ENCODE measurements at regions not wholly inside any gene's neighbourhood (a gene's known extent, or its start where the extent isn't known, plus 50 kb on each side); places are given as distances from the start of the nearest gene placed in this dataset.

DNA sequence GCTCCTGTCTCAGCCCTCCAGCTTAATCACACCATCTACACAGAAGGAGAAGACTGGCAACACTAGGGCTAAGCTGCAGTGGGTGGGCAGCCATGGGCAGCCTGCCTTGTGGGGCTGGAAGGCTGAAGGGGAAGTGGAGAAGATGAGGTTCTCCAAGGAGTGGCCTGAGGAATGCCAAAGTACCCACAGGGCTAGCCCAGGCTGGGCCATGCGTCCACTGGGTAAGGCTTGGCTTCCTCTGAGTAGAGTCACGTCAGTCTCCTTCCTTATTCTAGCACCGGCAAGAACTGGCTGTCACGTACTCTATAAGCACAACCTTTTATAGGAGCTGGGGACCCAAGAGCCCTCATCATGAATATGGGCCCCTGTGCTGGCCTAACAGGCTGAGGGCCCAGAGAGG is 110.6 kb upstream of the SIRPA start:
- DNase-seq = no peak

DNA sequence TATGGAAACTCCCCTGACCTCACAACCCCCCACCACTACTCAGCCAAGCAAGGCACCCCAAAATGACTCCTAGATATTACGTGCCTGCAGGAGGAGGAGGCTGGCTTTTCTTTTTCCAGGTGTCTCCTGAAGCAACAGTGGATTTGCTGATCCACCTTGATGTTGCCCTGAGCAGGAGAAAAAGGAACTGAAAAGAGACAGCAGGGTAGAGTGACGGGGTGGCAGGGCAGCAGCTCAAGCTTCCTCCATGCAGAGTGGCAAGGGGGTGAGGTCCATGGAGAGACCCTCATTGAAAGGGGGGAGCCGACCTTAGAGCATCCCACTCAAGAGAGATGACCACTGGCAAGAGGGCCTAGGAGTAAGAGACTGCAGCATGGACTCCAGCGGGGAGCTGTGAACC is 112.0 kb upstream of the SIRPA start:
- no peak for DNase-seq

- DNase-seq = no peak
Measured at GRCh38 chr20:1782181-1782580, 113.0 kb upstream of the SIRPA start.

DNA sequence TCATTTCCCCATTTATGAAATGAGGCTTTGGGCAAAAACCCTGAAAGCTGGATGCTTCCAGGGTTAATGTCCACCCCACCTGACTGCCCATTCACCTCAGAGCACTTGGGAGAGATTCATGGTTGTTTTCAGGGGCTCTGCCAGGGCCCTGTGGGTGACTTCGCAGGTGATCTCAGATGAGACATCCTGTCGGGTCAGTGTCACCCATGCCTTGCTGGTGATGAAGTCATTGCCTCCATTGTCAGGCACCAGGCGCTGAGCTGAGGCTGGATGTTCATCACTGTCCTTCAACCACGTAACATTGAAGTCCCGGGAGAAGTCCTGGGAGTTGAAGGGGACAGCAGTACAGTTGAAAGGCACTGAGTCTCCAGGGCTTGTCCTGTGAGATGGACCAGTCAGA is 115.6 kb upstream of the SIRPA start:
- DNase-seq = no peak

DNA sequence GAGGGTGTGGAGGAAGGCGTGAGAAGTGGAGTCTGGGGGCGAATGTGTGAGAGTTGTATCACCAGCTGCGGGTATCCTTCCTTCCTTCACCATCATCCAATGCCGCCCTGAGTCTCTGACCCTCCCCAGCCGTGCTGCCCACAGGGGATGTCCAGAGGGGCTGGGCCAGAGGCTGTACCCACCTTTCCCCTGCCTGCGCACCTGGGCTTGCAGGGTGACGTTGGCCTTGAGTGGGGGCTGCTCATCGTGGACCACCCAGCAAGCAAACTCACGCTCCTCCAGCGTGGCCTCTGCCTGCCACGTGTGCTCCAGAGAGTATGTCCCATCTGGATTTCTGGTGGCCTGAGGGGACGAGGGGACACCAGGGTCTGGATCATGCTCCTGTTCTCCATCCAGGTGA is 116.9 kb upstream of the SIRPA start:
- DNase-seq = no peak

GRCh38 chr20:1777476-1777820 is 117.8 kb upstream of the SIRPA start:
- DNase-seq = no peak

GRCh38 chr20:1776681-1777475 is 118.3 kb upstream of the SIRPA start:
- DNase-seq = peak; percentile 85

DNA sequence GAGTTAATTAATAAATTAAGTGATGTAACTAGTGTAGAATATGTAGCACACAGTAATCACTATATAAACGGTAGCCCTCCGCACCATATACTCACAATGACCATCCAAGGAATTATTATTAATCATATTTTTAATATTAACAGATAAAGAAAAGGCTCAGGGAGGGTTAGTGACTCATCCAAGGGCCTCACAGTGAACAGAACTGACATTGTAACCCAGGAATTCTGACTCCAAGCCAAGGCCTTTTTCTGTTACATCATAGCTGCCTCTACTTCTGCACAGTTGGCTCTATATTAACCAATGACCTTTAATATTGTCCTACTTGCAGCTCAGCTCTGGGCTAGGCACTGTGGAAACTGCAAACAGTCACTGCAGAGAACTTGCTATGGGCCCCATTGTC is 117.5 kb upstream of the SIRPG start:
- no peak for DNase-seq

GRCh38 chr20:1774479-1774878 is 116.9 kb upstream of the SIRPG start:
- DNase-seq = no peak

GRCh38 chr20:1773816-1774215 is 116.2 kb upstream of the SIRPG start:
- no peak for DNase-seq

- DNase-seq = no peak
Measured at GRCh38 chr20:1769491-1769890, 111.9 kb upstream of the SIRPG start.

DNA sequence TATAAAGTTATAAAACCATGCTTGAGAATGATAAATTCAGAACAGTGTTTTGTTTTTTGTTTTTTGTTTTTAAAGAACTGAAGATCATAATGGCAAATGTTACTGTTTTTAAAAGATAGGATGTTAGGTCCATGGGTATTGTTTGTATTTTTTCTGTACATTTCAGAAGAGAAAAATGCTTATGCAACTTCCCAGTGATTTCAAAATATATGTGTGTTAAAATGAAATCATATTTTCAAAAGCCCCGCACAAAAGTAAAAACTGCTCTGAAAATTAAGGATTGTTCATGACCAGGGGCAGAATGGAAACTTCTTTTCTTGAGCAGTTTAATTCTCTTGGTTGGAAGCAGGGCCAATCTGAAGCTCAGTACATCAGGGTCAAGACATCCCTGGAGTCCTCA is 109.2 kb upstream of the SIRPG start:
- DNase-seq = no peak

GRCh38 chr20:1764136-1765033 is 106.8 kb upstream of the SIRPG start:
- peak; percentile 60 for DNase-seq

DNA sequence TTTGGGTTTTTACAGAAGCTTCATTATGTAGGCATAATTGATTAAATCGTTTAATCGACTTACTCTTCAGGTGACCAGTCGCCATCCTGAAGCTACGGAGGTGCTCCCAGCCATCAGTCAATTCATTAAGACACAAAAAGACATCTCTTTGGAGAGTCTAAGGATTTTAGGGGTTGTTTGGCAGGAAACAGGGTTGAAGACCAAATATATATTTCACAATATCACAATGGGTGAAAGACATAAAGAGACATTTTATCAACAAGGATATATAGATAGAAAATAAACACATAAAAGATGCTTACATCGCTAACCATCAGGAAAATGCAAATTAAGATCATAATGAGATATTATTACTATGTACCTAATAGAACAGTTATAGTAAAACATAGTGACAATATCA is 104.0 kb upstream of the SIRPG start:
- no peak for DNase-seq

- DNase-seq = no peak
Measured at GRCh38 chr20:1761116-1761515, 103.5 kb upstream of the SIRPG start.

GRCh38 chr20:1758765-1759164 is 101.2 kb upstream of the SIRPG start:
- DNase-seq = no peak

- no peak for DNase-seq
Measured at GRCh38 chr20:1757606-1758512, 100.3 kb upstream of the SIRPG start.

DNA sequence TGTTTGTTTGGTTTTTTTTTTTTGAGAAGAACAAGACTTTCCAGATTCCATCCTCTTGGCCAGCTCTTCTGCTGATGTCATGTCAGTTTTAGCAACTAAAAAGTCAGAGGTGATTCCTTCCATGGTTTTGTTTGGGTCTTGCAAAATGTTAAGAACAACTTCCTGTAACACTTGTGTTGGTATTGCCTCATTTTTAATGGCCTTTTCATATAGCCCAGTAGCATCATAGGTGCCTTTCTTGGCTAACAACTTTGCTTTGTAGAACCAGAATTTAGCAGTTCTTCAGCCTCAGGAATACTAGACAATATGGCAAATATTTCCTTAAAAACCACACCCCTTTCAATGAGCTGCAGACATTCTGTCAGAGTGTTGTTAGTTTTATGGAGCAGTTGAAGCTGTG is 99.5 kb upstream of the SIRPG start:
- DNase-seq = no peak

DNA sequence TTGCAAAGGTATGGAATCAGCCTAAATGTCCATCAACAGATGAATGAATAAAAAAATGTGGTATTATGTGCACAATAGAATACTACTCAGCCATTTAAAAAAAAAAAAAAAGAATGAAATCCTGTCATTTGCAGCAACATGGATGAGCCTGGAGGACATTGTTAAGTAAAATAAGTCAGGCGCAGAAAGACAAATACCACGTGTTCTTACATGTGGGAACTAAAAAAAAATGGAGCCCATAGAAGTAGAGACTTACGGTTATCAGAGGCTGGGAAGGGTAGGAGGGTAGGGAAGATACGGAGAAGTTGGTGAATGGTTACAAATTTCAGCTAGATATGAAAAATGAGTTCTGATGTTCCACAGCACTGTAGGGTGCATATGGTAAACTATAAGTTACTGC is 97.2 kb upstream of the SIRPG start:
- DNase-seq = no peak

DNA sequence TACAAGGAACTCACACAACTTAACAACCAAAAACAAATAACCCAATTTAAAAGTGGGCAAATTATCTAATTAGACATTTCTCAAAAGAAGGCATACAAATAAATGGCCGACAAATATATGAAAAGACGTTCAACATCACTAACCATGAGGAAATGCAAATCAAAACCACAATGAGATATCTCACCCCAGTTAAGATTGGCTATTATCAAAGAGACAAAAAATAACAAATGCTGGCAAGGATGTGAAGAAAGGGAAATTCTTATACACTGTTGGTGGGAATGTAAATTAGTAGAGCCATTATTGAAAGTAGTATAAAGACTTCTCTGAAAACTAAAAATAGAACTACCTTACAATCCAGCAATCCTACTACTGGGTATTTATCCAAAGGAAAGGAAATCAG is 96.7 kb upstream of the SIRPG start:
- no peak for DNase-seq

GRCh38 chr20:1752045-1752444 is 94.5 kb upstream of the SIRPG start:
- DNase-seq = no peak

- DNase-seq = no peak
Measured at GRCh38 chr20:1748777-1749176, 91.2 kb upstream of the SIRPG start.

- DNase-seq = no peak
Measured at GRCh38 chr20:1747953-1748577, 90.5 kb upstream of the SIRPG start.
